ENCODE measurements at regions not wholly inside any gene's neighbourhood (a gene's known extent, or its start where the extent isn't known, plus 50 kb on each side); places are given as distances from the start of the nearest gene placed in this dataset.

DNA sequence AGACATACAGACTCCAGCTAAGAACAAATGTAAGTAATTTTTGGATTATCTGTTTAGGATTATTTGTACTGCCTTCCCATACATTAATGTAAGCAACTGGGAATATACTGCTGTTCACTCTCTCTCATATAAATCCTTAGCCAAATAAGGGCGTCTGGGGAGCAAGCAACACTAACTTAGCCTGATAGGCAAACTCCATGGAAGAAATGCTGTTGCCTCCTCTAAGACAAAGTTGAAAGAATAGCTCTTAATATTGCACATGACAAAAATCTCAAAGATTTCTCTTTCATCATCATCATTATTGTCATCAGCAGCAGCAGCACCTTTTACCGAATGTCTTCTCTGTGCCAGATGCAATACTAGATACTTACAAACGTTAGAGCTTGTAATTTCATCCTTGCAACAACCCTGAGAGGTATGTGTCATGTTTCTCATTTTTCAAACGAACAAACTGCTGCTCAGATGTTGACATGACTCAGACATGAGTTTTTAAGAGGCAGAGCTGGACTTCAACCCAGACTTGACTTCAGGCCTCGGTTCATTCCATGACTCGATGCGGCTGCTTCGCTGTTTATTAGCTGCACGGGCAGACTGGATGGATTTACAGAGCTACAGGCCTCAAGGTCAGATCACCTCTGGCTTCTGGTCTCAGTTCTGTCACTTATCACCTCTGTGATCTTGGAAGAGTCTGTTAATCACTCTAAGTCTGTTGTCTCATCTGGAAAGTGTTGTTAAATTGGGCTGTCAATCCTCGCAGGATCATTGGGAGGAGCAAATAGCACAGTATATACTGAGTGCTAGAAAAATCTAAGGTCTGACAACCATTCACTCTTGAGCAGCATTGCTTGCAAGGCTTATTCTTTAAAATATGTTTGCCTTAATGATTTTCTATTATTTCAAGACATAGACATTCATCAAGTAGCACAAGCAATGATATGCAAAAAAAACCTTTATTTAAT, 126.3 kb upstream of the CELF2 start:
- TF ChIP-seq SUZ12 (IDR thresholded peaks at IDR 0.05; ENCODE audit: extremely low read depth, insufficient read depth, insufficient read length) = no peak
- TF ChIP-seq ZNF274 (IDR thresholded peaks at IDR 0.05; ENCODE audit: low read depth, low read length) = no peak
- TF ChIP-seq YY1 (IDR thresholded peaks at IDR 0.05; ENCODE audit: insufficient read depth, insufficient read length) = no peak

GRCh38 chr10:10892290-10892875, 125.3 kb upstream of the CELF2 start:
- Histone ChIP-seq H3K4me3 (ENCODE audit: insufficient read length, low read depth) (no peak overlapping the region), H3K36me3 (ENCODE audit: insufficient read depth, insufficient read length, low read length) (no peaks in the 10 kb centered on the region), H3K27me3 (ENCODE audit: insufficient read depth, insufficient read length) (no peaks in the 10 kb centered on the region), H3K4me1 (ENCODE audit: insufficient read depth, insufficient read length) (no peaks in the 10 kb centered on the region), H3K9me3 (ENCODE audit: insufficient read depth, low read length) (no peaks in the 10 kb centered on the region), H3K9ac (ENCODE audit: insufficient read length, low read depth) (no peak overlapping the region)
- DNase-seq (ENCODE audit: low read depth, low spot score) = no peak
- no peak for TF ChIP-seq ZNF274 (IDR thresholded peaks at IDR 0.05; ENCODE audit: low read depth, low read length)
- TF ChIP-seq SUZ12 (IDR thresholded peaks at IDR 0.05; ENCODE audit: extremely low read depth, insufficient read depth, insufficient read length) = no peak
- TF ChIP-seq YY1 (IDR thresholded peaks at IDR 0.05; ENCODE audit: insufficient read depth, insufficient read length) = no peak

More for the DNA sequence above, 126.3 kb upstream of the CELF2 start:
- no peak overlapping the region for H3K4me3 ChIP-seq (ENCODE audit: insufficient read length, low read depth)
- DNase-seq (ENCODE audit: low read depth, low spot score) = no peak
- no peaks in the 10 kb centered on the region for H3K9me3 ChIP-seq (ENCODE audit: insufficient read depth, low read length)
- H3K27me3 ChIP-seq (ENCODE audit: insufficient read depth, insufficient read length) = no peaks in the 10 kb centered on the region
- H3K4me1 ChIP-seq (ENCODE audit: insufficient read depth, insufficient read length) = no peaks in the 10 kb centered on the region
- no peaks in the 10 kb centered on the region for H3K36me3 ChIP-seq (ENCODE audit: insufficient read depth, insufficient read length, low read length)
- H3K9ac ChIP-seq (ENCODE audit: insufficient read length, low read depth) = no peak overlapping the region

GRCh38 chr10:10897400-10897799, 120.3 kb upstream of the CELF2 start:
- no peak overlapping the region for H3K9ac ChIP-seq (ENCODE audit: insufficient read length, low read depth)
- no peaks in the 10 kb centered on the region for H3K27me3 ChIP-seq (ENCODE audit: insufficient read depth, insufficient read length)
- TF ChIP-seq YY1 (IDR thresholded peaks at IDR 0.05; ENCODE audit: insufficient read depth, insufficient read length) (no peak), ZNF274 (IDR thresholded peaks at IDR 0.05; ENCODE audit: low read depth, low read length) (no peak), SUZ12 (IDR thresholded peaks at IDR 0.05; ENCODE audit: extremely low read depth, insufficient read depth, insufficient read length) (no peak)
- no peaks in the 10 kb centered on the region for H3K9me3 ChIP-seq (ENCODE audit: insufficient read depth, low read length)
- H3K4me1 ChIP-seq (ENCODE audit: insufficient read depth, insufficient read length) = no peaks in the 10 kb centered on the region
- DNase-seq (ENCODE audit: low read depth, low spot score) = no peak
- no peak overlapping the region for H3K4me3 ChIP-seq (ENCODE audit: insufficient read length, low read depth)
- no peaks in the 10 kb centered on the region for H3K36me3 ChIP-seq (ENCODE audit: insufficient read depth, insufficient read length, low read length)

DNA sequence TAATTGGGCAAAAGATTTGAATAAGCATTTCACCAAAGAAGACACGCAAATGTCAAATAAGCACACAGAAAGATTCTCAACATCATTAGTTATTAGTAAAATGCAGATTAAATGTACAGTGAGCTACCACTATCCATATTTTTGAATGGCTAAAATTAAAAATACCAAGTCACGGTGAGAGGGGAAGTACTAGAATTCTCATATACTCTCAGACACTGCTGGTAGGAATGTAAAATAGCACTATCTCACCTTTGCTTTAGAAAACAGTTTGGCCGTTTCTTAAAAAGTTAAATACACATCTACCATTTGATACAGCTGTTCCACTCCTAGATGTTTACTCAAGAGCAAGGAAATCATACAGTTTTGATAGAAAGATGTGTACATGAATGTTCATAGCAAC, 115.8 kb upstream of the CELF2 start:
- H3K9ac ChIP-seq (ENCODE audit: insufficient read length, low read depth) = no peak overlapping the region
- peaks cover 5% of the 10 kb centered on the region; the same call in 1 of the 2 replicates for H3K9me3 ChIP-seq (ENCODE audit: insufficient read depth, low read length)
- TF ChIP-seq SUZ12 (IDR thresholded peaks at IDR 0.05; ENCODE audit: extremely low read depth, insufficient read depth, insufficient read length) (no peak), YY1 (IDR thresholded peaks at IDR 0.05; ENCODE audit: insufficient read depth, insufficient read length) (no peak), ZNF274 (IDR thresholded peaks at IDR 0.05; ENCODE audit: low read depth, low read length) (no peak)
- no peak for DNase-seq (ENCODE audit: low read depth, low spot score)
- H3K27me3 ChIP-seq (ENCODE audit: insufficient read depth, insufficient read length) = no peaks in the 10 kb centered on the region
- H3K4me3 ChIP-seq (ENCODE audit: insufficient read length, low read depth) = no peak overlapping the region
- H3K4me1 ChIP-seq (ENCODE audit: insufficient read depth, insufficient read length) = no peaks in the 10 kb centered on the region
- H3K36me3 ChIP-seq (ENCODE audit: insufficient read depth, insufficient read length, low read length) = no peaks in the 10 kb centered on the region

DNA sequence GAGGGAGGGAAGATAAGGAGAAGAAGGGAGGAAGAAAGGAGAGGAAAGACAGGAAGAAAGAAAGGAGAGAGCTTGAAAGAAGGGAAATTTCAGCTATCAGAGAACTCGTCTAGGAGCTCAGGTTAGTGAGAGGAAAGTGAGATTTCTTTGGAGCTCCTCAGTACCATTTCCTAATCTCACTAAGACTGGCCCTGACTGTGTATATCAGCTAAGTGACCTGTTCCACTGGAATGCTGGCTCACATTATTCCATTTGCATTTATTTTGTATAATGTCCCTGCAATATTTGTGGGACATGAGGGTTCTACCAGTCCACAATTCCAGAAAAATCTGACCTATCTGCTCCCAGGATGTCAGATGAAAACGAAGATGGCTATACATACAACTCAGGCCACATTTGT, 114.7 kb upstream of the CELF2 start:
- no peaks in the 10 kb centered on the region for H3K4me1 ChIP-seq (ENCODE audit: insufficient read depth, insufficient read length)
- no peaks in the 10 kb centered on the region for H3K27me3 ChIP-seq (ENCODE audit: insufficient read depth, insufficient read length)
- no peak overlapping the region for H3K9ac ChIP-seq (ENCODE audit: insufficient read length, low read depth)
- TF ChIP-seq SUZ12 (IDR thresholded peaks at IDR 0.05; ENCODE audit: extremely low read depth, insufficient read depth, insufficient read length) (no peak), YY1 (IDR thresholded peaks at IDR 0.05; ENCODE audit: insufficient read depth, insufficient read length) (no peak), ZNF274 (IDR thresholded peaks at IDR 0.05; ENCODE audit: low read depth, low read length) (no peak)
- H3K4me3 ChIP-seq (ENCODE audit: insufficient read length, low read depth) = no peak overlapping the region
- H3K36me3 ChIP-seq (ENCODE audit: insufficient read depth, insufficient read length, low read length) = no peaks in the 10 kb centered on the region
- no peak for DNase-seq (ENCODE audit: low read depth, low spot score)
- peaks cover 5% of the 10 kb centered on the region; the same call in 1 of the 2 replicates for H3K9me3 ChIP-seq (ENCODE audit: insufficient read depth, low read length)

DNA sequence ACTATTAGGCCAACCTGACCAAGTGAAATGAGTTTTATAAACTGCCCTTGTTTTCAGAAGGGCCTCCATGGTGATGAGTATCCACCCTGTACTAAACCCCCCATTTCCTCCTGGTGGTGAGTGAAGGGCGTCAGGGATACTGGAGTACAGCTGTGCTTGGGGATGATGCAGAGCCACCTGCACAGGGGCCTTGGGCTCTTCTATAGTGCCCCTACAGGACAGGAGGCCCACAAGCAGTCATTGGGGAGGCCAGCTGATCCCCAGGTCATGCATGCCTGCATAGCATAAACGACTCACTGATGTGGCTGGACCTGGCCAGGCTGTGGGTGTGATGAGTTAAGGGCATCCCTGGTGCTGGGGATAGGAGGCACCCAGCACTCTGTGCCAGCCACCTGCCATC, 114.1 kb upstream of the CELF2 start:
- no peak for TF ChIP-seq ZNF274 (IDR thresholded peaks at IDR 0.05; ENCODE audit: low read depth, low read length)
- TF ChIP-seq YY1 (IDR thresholded peaks at IDR 0.05; ENCODE audit: insufficient read depth, insufficient read length) = no peak
- no peak for TF ChIP-seq SUZ12 (IDR thresholded peaks at IDR 0.05; ENCODE audit: extremely low read depth, insufficient read depth, insufficient read length)
- Histone ChIP-seq H3K9me3 (ENCODE audit: insufficient read depth, low read length) (peaks cover 5% of the 10 kb centered on the region; the same call in 1 of the 2 replicates), H3K36me3 (ENCODE audit: insufficient read depth, insufficient read length, low read length) (no peaks in the 10 kb centered on the region), H3K9ac (ENCODE audit: insufficient read length, low read depth) (no peak overlapping the region), H3K27me3 (ENCODE audit: insufficient read depth, insufficient read length) (no peaks in the 10 kb centered on the region), H3K4me3 (ENCODE audit: insufficient read length, low read depth) (no peak overlapping the region), H3K4me1 (ENCODE audit: insufficient read depth, insufficient read length) (no peaks in the 10 kb centered on the region)
- DNase-seq (ENCODE audit: low read depth, low spot score) = no peak

- Histone ChIP-seq H3K4me1 (ENCODE audit: insufficient read depth, insufficient read length) (no peaks in the 10 kb centered on the region), H3K9ac (ENCODE audit: insufficient read length, low read depth) (no peak overlapping the region), H3K36me3 (ENCODE audit: insufficient read depth, insufficient read length, low read length) (no peaks in the 10 kb centered on the region), H3K4me3 (ENCODE audit: insufficient read length, low read depth) (no peak overlapping the region), H3K27me3 (ENCODE audit: insufficient read depth, insufficient read length) (no peaks in the 10 kb centered on the region), H3K9me3 (ENCODE audit: insufficient read depth, low read length) (no peaks in the 10 kb centered on the region)
- no peak for TF ChIP-seq YY1 (IDR thresholded peaks at IDR 0.05; ENCODE audit: insufficient read depth, insufficient read length)
- TF ChIP-seq SUZ12 (IDR thresholded peaks at IDR 0.05; ENCODE audit: extremely low read depth, insufficient read depth, insufficient read length) = no peak
- no peak for TF ChIP-seq ZNF274 (IDR thresholded peaks at IDR 0.05; ENCODE audit: low read depth, low read length)
- no peak for DNase-seq (ENCODE audit: low read depth, low spot score)
These were observed 107.0 kb upstream of the CELF2 start for GRCh38 chr10:10910634-10911033.
